DMS114 treated with DMSO at 0.1 percent for 48 hours (cell line): ENCODE measurements at regions not wholly inside any gene's neighbourhood (a gene's known extent, or its start where the extent isn't known, plus 50 kb on each side); places are given as distances from the start of the nearest gene placed in this dataset.

ENCODE experiments used
- DNase-seq: peaks from one replicate; lab custom pipeline; 2025; ENCODE audit not compliant: unreplicated experiment; lab: John Stamatoyannopoulos, UW

DNA sequence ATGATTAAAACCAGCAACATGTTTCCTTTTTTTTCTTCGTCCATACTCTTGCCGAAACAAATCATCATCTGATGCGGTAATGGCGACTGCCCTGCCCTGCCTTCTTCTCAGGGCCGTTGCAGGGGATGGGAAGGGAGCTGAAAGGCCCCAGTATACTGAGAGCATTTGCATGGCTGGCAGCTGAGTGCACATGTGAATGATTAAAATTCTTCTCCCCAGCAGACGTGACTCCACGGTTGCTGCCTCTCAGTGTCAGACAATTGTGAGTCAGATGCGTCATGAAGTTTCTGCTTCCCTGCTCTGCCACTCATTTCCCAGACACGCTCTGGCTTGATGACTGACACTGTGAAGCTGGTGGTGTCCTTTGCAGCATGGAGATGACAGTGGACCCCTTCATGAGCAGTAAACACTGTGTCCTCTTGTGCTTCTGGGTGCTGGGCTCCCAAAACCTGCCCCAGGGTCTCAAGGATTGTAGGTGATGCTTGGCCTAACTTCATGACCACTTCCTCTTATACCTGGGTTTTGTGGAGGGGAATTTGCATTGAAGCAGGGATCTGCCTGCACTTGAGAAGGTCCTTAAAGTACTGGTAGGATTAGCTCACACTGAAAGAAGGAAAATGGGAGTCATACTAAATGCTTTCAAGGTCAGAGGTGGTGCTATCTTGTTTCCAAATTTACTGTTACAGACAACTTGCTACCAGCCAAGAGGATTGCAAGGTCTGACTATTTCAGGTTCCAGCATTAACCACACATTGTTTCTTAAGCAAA, 222.5 kb upstream of the COPS8 start:
- no peak for DNase-seq

DNA sequence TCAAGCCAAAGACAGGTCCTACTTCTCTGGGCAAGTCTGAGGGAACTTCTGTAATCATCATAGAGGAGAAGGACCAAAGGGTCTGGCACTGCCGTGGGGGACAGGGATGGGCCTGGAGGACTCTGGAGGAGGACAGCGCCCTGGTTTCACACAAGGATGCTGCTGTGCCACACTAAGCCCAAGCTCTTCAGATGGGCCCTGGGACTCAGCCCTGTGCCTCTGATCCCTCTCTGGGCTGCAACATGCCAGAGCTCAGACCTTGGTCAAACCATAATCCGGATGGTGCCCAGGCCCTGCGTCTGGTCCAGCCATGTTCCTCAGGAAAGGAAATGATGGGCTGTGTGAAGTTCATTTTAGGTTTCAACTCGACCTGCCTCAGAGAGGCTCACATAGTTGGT, 222.0 kb upstream of the COPS8 start:
- DNase-seq, result no peak

DNA sequence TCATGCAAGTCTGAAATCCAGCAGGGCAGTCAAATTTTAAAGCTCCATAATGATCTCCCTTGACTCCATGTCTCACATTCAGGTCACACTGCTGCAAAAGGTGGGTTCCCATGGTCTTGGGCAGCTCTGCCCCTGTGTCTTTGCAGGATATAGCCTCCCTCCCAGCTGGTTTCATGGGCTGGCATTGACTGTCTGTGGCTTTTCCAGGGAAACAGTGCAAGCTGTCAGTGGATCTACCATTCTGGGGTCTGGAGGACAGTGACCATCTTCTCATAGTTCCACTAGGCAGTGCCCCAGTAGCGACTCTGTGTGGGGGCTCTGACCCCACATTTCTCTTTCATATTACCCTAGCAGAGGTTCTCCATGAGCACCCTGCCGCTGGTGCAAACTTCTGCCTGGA, 220.6 kb upstream of the COPS8 start:
- DNase-seq, result no peak

DNA sequence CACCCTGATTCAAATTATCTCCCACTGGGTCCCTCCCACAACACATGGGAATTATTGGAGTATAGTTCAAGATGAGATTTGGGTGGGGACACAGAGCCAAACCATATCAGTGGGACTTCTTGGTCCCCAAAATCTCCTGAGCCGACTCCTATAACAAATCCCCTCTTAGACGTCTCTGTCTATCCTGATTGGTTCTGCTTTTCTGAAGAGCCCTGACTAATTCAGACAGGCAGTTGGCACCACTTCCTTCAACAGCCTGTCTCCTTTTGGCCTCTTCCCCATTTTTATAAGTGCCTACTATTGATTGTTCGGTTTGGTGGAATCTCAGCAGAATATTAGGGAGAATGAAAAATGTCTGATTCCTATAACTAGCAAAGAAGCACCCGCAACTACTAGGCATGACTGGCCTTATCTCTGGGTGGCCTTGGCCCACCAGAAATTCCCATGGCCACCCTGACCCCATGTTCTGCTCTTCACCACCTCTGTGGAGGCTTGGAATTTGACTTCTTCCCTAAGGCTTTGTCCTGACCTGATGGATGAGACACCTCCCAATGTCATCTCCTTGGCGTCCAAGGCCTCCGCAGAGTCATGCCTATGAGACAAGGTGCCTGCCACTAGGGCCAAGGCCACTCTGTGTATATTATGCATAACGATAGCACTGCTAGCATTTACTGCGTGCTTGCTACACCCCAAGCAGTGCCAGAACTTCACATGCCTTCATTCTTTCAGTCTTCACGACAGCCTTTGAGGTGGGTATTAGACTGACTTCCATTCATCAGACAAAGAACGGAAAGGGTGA, 218.9 kb upstream of the COPS8 start:
- no peak for DNase-seq

DNA sequence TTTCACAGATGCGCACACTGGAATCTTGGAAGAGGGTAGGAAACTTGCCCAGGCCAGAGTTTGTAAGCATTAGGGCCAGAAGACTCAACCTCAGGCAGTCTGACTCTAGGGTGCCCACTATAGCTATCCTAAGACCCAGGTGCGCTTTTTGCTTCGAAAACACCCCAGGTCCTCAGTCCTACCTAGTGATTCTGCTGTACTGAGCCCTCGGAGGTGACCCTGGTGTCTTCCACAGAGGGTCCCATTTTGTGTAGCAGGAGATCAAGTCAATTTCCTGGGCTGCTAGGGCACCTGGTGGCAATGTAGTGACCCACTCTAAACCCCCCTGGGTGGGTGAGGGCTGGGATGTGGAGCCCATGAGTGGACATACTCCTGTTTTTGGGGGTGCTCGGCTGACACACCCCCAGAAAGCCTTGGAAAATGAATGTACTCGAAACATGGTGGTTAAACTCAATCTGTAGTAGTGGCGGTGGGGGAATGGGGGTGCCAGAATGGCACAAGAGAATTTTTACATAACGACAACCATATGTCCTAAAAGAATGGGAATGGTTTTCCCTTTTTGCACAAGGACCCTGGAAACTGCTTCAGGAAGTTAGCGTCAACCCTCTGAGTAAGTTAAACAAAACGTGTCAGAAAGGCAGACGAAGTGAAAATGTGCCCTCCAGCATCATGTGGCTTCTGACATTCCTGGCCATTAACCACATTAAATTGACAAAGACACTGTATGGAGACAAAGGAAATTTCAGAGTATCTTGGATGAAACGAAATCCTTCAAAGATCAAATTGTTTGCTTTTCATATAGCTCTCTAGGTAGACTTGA, 218.0 kb upstream of the COPS8 start:
- DNase-seq, result no peak

DNA sequence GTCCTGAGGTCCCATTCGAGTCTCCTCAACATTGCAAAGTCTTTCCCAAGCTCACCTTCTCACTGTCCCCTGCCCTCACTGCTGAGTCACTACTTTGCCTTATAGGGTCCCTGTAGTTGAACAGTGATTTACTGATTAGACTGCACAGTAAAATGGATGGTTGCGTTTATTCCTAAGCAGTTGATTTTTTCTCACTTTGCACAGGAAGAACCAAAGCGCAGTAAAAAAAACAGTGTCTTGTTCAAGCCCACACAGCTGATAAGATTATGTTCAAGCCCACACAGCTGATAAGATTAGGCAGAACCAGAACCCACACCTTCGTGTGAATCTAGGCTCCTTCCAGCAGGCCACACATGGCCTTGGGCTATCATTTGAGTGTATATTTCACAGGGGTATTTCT, 215.3 kb upstream of the COPS8 start:
- no peak for DNase-seq

DNA sequence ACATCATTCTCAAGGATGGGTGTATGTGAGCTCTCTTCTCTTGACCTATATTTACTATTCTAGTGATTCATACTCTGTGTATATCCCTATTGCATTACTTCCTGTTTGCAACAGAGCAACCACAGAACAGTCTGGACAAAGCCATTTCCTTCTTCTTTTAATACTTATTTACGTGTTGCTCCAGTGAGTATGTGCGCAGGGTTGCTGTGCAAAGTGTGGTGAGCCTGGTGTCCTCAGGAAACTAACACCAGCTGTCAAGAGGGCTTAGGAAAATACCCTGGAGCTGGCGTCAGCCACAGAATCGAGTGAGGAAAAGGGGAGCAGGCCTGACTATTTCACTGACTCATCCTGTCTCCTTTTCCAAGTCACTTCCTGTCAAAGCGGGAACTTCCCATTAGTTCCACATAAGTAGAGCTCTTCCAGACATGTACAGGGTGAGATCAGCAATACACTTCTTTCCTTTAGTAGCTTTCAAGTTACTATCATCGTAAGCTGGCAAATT, 214.1 kb upstream of the COPS8 start:
- no peak for DNase-seq

DNA sequence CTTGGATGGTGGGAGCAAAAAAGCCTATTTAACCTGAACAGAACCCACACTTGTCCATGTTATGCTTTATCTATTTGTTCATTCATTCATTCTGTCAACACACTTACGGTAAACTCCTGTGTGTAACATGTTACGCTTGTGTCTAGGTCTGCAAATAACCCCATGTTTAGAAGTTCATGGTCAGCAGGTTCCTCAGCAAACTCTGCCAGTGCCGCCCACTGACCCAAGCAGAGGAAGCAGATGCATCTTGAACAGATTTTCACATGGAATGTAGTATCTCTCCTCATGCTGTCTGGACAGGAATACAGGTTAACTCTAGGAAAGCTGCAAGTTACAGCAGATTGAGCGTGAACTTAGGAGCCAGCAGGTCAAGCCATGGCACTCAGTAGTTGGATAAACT, 213.7 kb upstream of the COPS8 start:
- no peak for DNase-seq

DNA sequence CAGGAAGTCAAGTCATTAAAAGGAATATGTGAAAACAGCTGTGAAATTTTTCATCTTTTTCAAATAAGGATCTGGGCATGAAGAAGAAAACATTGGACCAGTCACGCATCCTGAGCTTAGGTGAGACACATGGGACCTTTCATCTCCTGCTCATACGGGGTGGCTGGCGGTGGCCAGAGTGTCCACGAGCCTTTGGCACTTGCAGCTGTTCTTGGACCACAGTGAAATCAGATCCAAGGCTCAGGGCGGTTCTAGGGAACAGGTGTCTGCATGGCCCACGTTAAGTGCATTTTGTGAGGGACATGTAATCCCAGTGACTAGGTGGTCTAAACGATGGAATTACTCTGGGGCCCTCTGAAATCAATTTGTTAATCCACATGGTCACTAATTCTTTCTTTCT, 212.7 kb upstream of the COPS8 start:
- DNase-seq, result no peak

DNA sequence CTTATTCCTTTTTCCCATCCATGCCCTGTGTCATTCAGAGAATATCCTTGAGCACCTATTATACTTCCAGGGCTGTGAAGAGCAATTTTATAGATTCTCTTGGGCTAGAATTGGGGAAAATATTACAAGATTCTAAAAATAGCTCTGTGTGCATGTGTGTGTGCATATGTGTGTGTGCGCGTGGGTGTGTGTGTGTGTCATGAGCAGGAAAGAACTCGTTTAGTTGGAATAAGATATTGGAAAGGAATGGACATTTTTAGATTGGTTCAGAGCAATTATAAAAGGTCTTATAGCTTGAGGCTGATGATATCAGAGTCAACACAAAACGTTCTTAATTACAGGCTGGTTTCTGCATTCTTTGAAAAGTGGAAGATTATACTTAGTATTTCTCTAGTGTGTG, 212.1 kb upstream of the COPS8 start:
- DNase-seq, result no peak

DNA sequence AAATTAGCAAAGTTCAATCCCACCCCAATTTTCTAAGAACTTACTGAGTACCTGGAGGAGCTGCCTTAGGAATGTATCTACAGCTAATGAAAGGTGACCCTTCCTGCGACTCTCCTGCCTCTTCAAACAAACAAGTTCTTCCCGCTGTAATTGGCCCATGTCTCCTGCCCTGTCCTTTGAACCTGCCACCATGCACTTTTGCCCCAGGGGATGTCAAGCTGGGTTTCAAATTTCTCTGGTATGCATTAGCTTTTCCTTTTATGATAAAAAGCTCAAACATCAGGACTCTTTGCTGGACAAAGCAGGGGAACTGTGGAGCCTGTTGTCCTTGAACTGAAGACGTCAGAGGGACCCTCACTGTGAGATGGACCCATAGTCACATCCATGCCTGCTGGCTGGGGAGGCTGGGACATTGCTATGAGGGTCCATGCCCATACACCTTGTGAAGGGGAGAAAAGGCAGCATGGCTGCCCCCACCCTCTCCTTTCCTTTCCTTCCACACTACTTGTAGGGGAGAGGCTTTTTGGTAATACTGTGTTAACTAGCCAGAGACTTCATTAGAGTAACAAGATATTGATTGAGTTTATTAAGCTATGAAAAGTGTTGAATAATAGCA, 210.7 kb upstream of the COPS8 start:
- DNase-seq, result no peak

DNA sequence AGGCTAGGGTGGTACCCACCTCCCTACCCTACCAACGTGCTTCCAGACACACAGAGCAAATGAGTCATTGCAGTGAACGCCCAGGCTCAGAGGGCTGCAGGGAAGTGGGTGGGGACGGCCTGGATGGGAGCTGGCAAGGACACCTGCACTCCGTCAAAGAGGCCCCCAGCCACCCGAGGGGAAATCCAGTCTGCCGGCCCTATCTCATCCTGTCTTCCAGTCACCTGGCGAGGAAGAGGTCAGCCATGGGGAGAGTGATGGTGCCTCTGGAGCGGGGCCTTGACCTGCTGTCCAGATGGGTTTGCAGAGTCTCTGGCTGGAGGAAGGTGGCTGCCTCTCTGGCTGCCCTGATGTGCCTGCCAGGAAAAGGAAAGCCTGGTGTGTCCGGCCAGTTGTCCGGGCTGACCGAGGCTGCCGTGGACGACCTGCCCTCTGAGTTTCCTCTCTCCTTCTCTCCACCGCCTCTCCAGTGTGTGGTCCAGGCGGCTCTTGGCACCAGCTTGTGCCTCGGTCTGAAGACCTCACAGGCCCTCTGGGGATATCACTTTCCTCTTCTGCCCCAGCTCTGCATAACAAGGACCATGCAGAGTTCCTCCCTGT, 209.7 kb upstream of the COPS8 start:
- no peak for DNase-seq

DNA sequence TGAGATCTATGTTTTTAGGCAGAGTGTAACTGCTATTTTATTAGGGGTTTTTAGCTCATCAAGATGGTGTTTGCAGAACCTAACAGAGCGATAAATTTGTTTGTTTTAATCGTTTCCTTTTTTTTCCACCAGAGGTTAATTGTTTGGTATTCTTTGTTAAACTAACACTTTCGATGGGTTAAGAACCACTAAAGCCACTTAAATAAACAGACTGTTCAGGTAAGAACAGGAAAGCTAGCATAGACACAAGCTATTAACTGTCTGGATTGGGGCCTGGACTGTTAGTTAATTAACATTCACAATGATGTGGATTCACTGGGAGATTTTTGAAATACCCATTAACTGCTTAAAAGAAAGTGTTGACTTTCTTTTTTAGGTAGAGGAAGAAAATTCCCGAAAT, 209.0 kb upstream of the COPS8 start:
- DNase-seq, result no peak

DNA sequence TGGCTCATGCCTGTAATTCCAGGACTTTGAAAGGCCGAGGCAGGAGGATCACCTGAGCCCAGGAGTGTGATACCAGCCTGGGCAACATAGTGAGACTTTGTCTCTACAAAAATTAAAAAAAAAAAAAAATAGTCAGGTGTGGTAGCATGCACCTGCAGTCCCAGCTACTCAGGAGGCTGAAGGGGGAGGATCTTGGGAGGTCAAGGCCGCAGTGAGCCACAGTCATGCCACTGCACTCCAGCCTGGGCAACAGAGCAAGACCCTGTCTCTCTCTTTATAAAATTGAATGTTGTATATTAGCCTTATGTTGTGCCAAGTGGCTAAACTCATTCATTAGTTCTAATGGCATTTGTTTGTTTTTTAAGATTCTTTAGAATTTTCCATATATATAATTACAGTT, 207.7 kb upstream of the COPS8 start:
- DNase-seq, result no peak

DNA sequence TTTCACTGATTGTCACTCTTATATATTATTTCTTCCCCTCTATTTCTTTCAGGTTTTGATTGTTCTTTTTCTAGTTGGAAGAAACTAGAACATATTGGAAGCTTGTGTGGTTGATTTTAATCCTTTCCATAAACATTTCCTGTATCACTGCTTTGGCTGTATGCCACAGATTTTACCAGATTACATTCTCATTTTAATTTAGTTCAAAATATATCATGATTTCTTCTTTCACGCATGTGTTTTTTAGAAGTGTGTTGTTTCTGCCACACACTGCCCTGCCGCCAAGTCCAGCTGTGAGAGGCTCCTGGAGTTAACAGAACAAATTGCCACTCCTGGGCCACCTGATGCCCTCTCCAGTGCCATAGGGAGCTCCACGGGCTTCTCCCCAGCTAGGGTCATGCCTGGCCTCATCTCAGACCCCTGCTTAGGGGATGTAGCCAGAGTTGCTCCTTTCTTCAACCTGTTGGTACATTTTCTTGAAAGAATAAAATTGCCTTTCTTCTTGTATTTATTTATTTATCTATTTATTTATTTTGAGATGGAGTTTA, 206.2 kb upstream of the COPS8 start:
- no peak for DNase-seq

DNA sequence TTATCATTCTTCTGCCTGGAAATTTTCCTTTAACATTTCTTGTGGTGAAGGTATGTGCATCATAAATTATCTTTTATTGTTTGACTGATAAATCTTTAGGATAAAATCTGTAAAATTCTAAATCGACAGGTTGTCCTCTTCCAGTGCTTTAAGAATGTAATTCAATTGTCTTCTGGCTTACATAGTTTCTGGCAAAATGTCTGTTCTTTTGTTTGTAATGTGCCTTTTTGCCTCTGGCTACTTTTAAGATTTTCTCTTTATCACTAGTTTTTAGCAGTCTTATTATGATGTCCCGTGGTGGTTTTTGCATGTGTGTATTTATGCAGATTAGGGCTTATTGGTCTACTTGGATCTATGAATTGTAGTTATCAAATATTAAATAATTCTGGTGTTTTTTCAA, 203.6 kb upstream of the COPS8 start:
- no peak for DNase-seq

DNA sequence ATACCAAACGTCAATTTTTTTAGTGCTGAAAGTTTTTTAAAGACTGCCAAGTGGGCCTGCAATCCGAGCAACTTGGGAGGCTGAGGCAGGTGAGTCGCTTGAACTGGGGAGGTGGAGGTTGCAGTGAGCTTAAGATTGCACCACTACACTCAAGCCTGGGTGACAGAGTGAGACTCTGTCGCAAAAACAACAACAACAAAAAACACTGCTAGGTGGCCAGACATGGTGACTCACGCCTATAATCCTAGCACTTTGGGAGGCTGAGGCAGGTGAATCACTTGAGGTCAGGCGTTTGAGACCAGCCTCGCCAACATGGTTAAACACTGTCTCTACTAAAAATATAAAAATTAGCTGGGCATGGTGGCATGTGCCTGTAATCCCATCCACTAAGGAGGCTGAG, 202.8 kb upstream of the COPS8 start:
- no peak for DNase-seq

DNA sequence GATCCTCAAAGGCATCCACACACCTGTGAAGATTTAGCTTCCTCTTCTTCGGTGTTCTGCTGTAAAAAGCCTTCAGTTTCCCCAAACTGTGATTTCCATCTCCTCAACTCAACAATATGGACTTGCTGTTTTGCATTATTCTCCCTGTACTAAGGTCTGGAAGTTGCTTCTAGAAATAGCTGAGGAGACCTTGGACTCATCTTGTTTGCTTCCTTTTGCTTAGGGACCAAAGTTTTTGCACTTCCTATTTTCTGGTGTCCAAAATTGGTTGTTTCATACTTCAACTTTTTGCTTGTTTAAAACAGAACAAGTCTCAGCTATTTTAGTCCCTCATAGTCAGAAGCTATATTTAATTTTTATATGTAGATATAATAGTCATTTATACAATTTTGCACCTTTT, 201.9 kb upstream of the COPS8 start:
- DNase-seq, result no peak

DNA sequence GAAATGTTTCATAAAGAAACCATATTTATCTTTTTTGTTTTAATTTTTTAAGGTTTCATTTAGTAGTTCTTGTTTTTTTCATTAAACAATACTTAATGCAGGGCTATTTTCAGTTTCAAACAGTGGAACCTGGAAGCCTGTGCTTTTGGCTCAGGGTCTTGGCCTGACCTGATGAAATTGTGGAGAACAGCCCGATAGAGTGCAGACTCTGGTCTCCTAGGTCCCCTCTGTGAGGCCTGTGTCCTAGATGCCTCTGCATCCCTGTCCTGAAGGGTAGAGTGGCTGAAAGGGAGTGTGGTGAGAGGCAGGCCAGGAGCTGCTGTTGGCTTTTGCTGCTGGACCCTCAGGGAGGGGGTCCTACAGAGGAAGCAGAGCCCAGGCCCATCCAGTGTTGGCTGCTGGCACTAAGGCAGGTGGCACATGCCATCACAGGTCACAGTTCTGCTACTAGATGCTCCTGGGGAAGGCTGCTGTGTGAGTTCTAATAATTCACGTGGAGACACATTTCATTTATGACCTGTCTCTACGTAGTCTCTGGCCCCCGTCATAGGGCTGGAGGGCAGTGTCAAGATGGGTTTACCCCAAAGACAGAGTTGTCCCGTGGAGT, 201.0 kb upstream of the COPS8 start:
- no peak for DNase-seq

DNA sequence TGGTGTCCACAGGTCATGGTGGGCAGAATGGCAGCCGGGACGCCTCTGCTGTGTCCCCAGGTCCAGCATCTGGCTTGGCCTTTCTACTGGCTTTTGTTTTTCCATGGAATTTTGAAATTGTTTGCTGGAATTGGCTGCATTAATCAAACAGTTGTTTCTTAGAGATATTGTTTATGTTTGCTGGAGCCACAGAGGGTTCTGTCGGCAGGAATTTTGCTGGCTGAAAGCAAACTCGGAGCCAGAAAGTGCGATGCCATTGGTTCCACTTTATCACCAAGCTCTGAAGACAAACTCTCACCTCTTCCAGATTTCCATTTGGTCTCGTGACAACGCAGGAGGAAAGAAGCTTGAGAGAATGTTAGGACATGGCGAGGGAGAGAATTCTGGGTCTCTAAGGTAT, 199.2 kb upstream of the COPS8 start:
- no peak for DNase-seq
